Epithelial cell of proximal tubule (primary cell): ENCODE measurements at regions not wholly inside any gene's neighbourhood (a gene's known extent, or its start where the extent isn't known, plus 50 kb on each side); places are given as distances from the start of the nearest gene placed in this dataset.

Experiments
- DNase-seq: peaks from one replicate; pipeline ENCODE4 v3.0.0-alpha.2; 2011; ENCODE audit warnings: low read depth
- H3K4me3 ChIP-seq: 2 replicates; pipeline ENCODE4 v1.5.1; 2011; ENCODE audit warnings: low read depth, mild to moderate bottlenecking, low read length
- CTCF ChIP-seq: conservative IDR thresholded peaks from 2 replicates; pipeline ENCODE4 v1.5.1; 2012; ENCODE audit warnings: low read depth, mild to moderate bottlenecking, low read length

DNA sequence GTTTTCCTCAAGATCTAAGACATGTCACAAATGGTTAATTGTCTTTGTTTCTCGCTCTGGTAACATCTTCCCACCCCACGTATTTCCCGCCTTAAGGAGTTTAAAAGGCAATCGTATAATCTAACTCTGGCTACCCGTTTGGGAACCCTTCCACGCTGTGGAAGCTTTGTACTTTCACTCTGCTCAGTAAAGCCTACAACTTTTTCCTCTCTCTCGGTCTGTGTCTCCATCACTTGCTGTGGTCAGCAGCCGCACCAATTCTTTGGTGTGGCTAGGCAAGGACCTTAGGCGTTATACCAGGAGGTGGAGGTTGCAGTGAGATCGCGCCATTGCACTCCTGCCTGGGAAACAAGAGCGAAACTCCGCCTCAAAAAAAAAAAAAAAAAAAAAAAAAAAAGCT, 1430.1 kb downstream of the LRRC4C start:
- TF ChIP-seq CTCF = no peak
- DNase-seq = no peak
- H3K4me3 ChIP-seq = peak overlapping the region; percentile 24

DNA sequence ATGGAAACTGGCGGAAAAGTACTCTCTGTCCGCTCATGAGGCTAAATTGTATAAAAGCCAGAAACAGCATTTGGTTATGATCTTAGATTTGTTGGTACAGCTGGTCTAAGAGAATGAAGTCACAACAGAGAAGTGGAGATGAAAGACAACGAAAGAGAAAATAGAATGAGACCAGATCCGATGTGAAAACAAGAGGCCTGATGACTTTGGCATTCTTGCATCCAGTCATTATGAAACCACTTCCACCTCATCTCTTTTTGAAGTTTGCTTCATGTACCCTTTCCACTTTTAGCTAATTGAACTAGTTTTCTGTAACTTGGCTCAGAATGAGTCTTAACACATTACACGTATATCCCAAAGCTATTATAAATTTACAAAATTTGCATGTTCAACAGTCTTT, 1431.7 kb downstream of the LRRC4C start:
- H3K4me3 ChIP-seq = no peak overlapping the region
- no peak for TF ChIP-seq CTCF
- DNase-seq = no peak

GRCh38 chr11:40023724-40024123, 1435.7 kb downstream of the LRRC4C start:
- no peak for TF ChIP-seq CTCF
- no peak for DNase-seq
- no peak overlapping the region for H3K4me3 ChIP-seq

GRCh38 chr11:40010011-40010410, 1449.4 kb downstream of the LRRC4C start:
- no peak overlapping the region for H3K4me3 ChIP-seq
- DNase-seq = no peak
- TF ChIP-seq CTCF = no peak

DNA sequence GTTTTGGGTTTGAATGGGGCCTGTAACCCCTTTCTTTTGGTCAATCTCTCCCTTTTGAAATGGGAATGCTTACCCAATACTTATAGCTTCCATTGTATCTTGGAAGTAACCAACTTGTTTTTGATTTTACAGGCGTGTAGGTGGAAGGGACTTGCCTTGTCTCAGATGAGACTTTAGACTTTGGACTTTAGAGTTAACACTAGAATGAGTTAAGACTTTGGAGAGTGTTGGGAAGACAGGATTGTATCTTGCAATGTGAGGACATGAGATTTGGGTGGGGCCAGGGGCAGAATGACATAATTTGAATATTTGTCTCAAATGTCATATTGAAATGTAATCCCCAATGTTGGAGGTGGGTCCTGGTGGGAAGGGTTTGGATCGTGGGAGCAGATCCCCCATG, 1466.9 kb downstream of the LRRC4C start:
- no peak overlapping the region for H3K4me3 ChIP-seq
- DNase-seq = no peak

GRCh38 chr11:39990421-39990831, 1469.0 kb downstream of the LRRC4C start:
- no peak overlapping the region for H3K4me3 ChIP-seq
- TF ChIP-seq CTCF = no peak
- no peak for DNase-seq

More for the DNA sequence above, 1466.9 kb downstream of the LRRC4C start:
- TF ChIP-seq CTCF = no peak

DNA sequence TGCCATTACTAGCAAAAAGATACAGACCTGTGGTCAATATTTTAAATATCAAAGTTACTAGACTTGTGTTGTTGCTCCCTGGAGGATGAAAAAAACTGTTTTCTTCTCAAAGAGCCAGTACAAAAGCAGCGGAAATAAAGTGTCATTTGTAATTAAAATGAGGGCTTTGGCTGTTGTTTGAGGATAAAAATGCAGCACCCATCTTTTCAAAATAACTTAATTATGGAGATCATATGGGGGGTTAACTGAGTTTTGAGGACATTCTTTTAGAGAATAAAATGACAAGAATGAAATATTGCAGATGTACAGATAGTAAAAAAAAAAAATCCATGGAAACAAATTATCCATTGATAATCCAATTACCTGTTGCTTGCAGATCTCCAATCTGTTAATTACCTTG, 1484.4 kb downstream of the LRRC4C start:
- TF ChIP-seq CTCF = no peak
- no peak for DNase-seq
- no peak overlapping the region for H3K4me3 ChIP-seq
